ENCODE measurements at regions not wholly inside any gene's neighbourhood (a gene's known extent, or its start where the extent isn't known, plus 50 kb on each side); places are given as distances from the start of the nearest gene placed in this dataset.

DNA sequence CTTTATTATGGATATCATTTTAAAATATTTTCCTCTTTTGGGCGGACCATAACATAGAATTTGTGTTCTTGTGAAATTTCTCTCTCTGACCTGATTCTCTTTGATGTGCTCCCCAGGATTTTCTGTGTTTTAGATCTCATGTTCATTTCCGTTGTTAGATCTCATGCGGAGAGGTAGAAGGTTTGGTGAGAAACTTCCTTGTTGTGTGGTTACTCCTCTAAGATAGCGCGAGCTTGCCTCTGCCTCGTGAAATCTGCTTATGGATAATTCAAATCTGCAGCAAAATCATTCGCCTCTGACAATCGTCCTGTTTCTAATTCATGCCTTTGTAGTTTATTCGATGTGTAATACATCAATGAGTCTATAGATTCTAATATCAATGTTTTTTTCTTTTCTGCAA, 580.4 kb downstream of the USP25 start:
- Mint-ChIP-seq H3K4me1 (ENCODE audit: low read depth) (peaks cover 3% of the 10 kb centered on the region), H3K27ac (no peak overlapping the region), H3K4me3 (no peak overlapping the region), H3K27me3 (no peaks in the 10 kb centered on the region), H3K9me3 (ENCODE audit: low read depth) (no peaks in the 10 kb centered on the region), H3K36me3 (no peaks in the 10 kb centered on the region)

DNA sequence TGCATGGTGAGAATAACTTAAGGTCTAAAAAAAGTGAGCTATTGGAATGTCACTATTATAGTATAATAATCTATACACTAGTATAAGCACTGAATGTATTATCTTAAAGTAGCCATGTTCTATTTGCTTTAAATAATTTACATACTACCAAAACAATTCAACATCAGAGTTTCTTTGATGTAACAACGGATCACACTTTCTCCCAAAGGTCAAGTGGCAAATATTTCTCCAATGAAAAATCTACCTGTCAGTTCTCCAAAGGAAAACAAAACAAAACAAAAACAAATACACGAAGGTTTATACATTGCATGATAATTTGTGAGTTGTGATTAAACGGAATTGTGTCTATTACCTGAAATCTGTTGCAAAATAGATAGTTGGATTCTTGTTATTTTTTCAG, 581.4 kb downstream of the USP25 start:
- Mint-ChIP-seq H3K36me3 (no peaks in the 10 kb centered on the region), H3K27ac (no peak overlapping the region), H3K4me3 (no peak overlapping the region), H3K27me3 (no peaks in the 10 kb centered on the region), H3K9me3 (ENCODE audit: low read depth) (no peaks in the 10 kb centered on the region), H3K4me1 (ENCODE audit: low read depth) (peaks cover 3% of the 10 kb centered on the region)

DNA sequence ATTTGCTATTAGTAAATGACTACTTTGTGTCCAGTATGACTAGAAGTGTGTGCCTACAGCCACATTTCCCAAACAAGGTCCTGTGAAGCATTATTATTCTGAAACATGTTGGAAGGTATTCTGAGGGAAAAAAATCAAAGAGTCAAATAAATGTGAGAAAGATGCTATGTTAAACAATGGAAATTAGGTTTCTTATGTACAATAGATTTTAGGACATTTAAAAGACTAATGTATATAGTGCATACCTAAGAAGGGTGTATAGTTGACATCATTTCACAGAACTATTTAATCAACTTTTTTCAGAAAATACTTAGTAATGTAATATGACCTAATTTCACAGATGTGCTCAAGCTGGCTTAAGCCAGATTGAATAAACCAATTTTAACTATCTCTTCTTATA, 582.5 kb downstream of the USP25 start:
- Mint-ChIP-seq H3K4me1 (ENCODE audit: low read depth) (peaks cover 3% of the 10 kb centered on the region), H3K27ac (no peak overlapping the region), H3K9me3 (ENCODE audit: low read depth) (no peaks in the 10 kb centered on the region), H3K4me3 (no peak overlapping the region), H3K36me3 (no peaks in the 10 kb centered on the region), H3K27me3 (no peaks in the 10 kb centered on the region)

DNA sequence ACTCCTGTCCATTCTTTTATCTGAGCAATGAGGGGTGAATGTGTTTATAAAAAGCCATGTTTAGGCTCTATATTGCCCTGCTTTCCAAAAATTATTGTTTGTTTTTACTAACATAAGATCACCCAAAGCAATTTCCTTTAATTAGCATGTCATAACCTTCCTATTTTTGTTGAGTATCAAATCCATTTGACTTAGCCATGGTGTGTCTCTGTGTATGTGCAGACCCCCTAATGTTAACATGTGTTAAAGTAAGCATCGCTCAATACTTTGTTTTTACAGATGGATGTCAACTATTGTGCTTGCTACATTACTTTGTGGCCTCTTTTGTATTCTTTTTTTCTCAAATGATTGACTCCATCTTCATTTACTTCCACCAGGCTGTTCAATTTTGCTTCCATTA, 585.4 kb downstream of the USP25 start:
- Mint-ChIP-seq H3K36me3 (no peaks in the 10 kb centered on the region), H3K4me3 (no peak overlapping the region), H3K4me1 (ENCODE audit: low read depth) (peaks cover 1% of the 10 kb centered on the region), H3K27me3 (no peaks in the 10 kb centered on the region), H3K9me3 (ENCODE audit: low read depth) (no peaks in the 10 kb centered on the region), H3K27ac (no peak overlapping the region)

DNA sequence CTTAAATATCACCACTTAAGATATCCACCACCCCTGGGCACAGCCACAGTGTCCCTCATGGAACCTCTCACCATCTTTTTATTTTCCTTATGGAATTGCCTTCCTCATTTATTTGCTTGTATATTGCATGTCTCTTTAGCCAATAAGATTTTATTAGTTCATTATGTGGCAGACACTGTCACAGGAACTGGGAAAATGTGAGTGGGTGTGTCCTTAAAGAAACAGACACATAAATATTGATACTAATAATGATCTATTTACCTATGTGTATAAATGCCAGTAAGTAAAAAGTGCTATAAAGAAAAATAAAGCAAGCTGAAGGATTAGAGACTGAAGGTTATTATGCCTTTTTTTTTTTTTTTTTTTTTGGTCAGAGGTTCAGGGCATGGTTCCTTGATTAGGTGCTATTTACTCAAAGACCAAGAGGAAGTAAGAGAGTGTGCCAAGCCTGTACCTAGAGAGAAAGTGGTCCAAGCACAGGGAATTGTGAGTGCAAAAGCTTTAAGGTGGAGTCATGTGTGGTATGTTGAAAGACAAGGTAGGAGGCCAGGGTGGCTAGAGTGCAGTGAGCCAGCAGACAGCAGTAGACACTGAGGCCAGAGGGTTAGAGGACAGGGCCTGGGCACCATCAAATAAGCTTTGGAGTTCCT, 589.0 kb downstream of the USP25 start:
- no peaks in the 10 kb centered on the region for H3K4me1 Mint-ChIP-seq (ENCODE audit: low read depth)
- no peaks in the 10 kb centered on the region for H3K9me3 Mint-ChIP-seq (ENCODE audit: low read depth)
- no peaks in the 10 kb centered on the region for H3K27me3 Mint-ChIP-seq
- H3K4me3 Mint-ChIP-seq, result no peak overlapping the region
- H3K36me3 Mint-ChIP-seq, result no peaks in the 10 kb centered on the region
- H3K27ac Mint-ChIP-seq, result no peak overlapping the region

DNA sequence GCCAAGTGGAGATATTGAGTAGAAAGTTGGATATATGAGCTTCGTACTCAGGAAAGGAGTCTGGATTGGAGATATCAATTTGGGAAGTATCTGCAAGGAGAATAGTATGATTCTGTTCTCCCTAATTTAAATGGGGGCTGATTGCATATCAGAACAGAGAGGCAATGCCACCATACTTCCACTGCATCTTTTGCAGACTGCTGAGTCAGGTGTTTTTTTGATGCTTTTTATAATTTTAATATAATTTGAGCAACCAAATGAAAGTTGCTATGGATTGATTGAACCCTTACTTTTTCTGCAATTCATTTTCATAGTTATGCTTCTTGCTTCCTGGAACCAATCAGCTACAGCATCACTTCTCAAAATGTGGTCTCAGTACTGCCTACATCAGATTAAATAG, 590.3 kb downstream of the USP25 start:
- Mint-ChIP-seq H3K4me1 (ENCODE audit: low read depth) (no peaks in the 10 kb centered on the region), H3K4me3 (no peak overlapping the region), H3K9me3 (ENCODE audit: low read depth) (no peaks in the 10 kb centered on the region), H3K36me3 (no peaks in the 10 kb centered on the region), H3K27me3 (no peaks in the 10 kb centered on the region), H3K27ac (no peak overlapping the region)

DNA sequence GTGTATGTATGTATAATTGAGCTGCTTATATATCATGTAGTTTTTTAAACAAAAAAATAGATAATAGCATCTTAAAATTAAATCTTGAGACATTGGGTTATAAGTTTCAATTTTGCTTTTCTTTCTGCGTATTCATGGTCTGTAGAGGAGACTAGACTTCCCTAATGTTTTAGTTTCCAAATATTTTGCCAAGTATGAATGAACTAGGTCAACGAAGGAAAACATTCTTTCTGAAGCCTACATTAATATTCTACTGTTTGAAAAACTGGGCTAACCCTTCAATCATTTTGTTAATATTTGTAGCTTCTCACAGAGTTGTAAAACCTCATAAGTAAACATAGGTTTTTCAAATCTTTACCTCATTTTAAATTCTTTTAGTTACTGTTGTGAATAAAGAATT, 592.7 kb downstream of the USP25 start:
- Mint-ChIP-seq H3K27me3 (no peaks in the 10 kb centered on the region), H3K4me3 (no peak overlapping the region), H3K9me3 (ENCODE audit: low read depth) (no peaks in the 10 kb centered on the region), H3K27ac (no peak overlapping the region), H3K4me1 (ENCODE audit: low read depth) (no peaks in the 10 kb centered on the region), H3K36me3 (no peaks in the 10 kb centered on the region)

DNA sequence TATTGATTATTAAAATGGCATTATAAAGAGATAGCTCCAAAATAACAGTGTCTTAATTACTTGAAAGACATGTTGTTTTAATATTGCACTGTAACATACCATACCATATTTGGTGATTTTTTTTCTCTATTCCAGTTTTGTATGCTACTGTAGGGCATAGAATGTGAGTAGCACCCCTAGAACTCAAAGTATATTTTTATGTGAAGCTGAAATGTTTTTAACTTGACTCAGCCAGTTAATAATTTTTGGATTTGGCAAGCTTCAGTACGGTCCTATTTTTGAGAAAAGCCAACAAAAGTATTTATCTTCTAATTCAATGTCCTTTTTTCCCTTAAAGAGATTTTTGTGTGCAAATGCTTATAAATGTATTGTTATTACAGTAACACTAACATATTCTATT, 593.8 kb downstream of the USP25 start:
- Mint-ChIP-seq H3K36me3 (no peaks in the 10 kb centered on the region), H3K27ac (no peak overlapping the region), H3K9me3 (ENCODE audit: low read depth) (no peaks in the 10 kb centered on the region), H3K4me1 (ENCODE audit: low read depth) (no peaks in the 10 kb centered on the region), H3K27me3 (no peaks in the 10 kb centered on the region), H3K4me3 (no peak overlapping the region)

DNA sequence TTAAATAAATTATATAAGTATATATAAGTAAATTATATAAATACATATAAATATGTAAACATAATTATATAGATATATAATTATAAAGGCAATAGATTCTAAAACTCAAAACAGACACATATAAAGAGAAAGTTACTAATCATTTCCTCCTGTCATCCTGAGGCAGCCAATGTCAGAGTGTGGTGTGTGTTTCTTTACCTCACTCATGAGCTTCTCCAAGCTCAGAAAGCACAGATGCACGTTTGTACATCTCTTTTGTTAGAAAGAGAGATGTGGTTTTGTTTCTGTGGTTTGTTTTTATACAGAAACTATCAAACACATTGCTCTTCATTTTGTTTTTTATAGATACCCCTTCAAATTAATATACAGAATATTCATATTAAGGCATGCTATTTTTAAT, 594.8 kb downstream of the USP25 start:
- Mint-ChIP-seq H3K9me3 (ENCODE audit: low read depth) (no peaks in the 10 kb centered on the region), H3K27ac (no peak overlapping the region), H3K27me3 (no peaks in the 10 kb centered on the region), H3K36me3 (no peaks in the 10 kb centered on the region), H3K4me3 (no peak overlapping the region), H3K4me1 (ENCODE audit: low read depth) (no peaks in the 10 kb centered on the region)

DNA sequence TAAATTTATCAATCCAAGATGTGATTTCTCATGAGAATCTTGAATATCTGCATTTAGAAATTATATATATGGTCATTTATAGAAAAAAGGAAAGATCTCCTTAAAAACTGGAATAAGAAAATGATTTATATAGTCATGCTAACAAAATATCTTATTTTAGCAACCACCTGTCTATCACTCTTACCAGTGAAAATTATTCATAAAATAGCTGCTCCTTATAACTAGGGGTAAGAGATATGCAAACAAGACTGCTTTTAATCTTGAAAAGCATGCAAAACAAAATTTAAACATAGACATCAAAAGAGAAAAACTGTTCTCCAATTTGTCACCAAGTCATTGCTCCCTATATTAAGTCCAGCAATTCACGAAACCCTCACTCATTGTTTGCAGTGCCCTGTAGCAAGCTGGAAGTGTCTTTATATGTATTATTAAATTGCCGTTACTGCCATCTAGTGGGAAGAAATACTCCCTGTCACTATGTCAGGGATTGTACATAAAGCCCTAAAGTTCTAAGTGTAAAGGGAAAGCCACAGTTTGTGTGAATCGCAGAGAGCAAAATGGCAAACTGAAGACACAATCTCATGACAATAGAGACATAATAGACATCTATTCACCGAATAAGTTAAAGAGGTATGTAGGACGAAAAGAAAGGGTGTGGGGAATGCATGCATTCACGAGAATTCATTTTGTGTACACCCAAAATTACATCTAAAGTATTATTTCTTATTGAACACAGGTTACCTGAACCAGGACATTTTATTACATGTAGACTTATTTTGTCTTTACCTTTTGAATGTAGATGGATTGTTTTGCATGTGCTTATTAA, 600.5 kb downstream of the USP25 start:
- no peak overlapping the region for H3K4me3 Mint-ChIP-seq
- no peaks in the 10 kb centered on the region for H3K4me1 Mint-ChIP-seq (ENCODE audit: low read depth)
- H3K27me3 Mint-ChIP-seq, result no peaks in the 10 kb centered on the region
- H3K27ac Mint-ChIP-seq, result no peak overlapping the region
- H3K36me3 Mint-ChIP-seq, result no peaks in the 10 kb centered on the region
- H3K9me3 Mint-ChIP-seq (ENCODE audit: low read depth), result no peaks in the 10 kb centered on the region

DNA sequence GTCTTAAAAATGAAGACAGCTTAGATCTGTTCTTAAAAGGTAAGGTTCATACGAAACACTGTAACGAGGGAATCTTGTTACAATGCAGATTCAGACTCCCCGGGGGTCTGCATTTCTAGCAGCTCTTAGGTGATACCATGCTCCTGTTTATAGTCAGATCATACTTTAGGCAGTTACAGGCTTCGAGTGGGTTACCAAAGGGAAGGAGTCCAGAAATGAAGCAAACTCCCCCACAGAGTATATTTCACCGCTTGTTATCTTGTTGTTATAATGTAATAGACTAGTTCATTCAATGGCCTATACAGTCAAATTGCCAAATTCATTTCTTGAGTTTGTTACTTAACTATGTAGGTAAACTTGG, 601.1 kb downstream of the USP25 start:
- no peak overlapping the region for H3K27ac Mint-ChIP-seq
- H3K36me3 Mint-ChIP-seq, result no peaks in the 10 kb centered on the region
- H3K4me1 Mint-ChIP-seq (ENCODE audit: low read depth), result no peaks in the 10 kb centered on the region
- no peaks in the 10 kb centered on the region for H3K27me3 Mint-ChIP-seq
- no peak overlapping the region for H3K4me3 Mint-ChIP-seq
- H3K9me3 Mint-ChIP-seq (ENCODE audit: low read depth), result no peaks in the 10 kb centered on the region

DNA sequence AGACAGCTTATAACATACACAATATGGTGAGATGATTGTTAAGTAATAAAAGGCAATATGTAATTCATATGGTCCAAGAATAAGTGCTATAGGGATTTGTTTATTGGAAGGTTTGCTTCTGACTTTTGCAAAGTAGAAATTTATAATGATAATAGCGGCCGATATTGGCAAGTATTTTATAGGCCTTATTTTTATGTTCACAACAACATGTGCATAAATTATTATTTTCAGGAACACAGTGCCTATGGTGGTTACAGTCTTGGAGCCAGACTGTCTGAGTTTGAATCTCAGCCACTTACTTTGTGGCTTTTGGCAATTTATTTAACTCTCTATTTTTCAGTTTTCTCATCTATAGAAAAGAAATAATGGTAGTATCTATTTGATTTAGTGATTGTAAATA, 607.5 kb downstream of the USP25 start:
- Mint-ChIP-seq H3K4me1 (ENCODE audit: low read depth) (no peaks in the 10 kb centered on the region), H3K36me3 (no peaks in the 10 kb centered on the region), H3K27ac (no peak overlapping the region), H3K9me3 (ENCODE audit: low read depth) (no peaks in the 10 kb centered on the region), H3K27me3 (no peaks in the 10 kb centered on the region), H3K4me3 (no peak overlapping the region)

DNA sequence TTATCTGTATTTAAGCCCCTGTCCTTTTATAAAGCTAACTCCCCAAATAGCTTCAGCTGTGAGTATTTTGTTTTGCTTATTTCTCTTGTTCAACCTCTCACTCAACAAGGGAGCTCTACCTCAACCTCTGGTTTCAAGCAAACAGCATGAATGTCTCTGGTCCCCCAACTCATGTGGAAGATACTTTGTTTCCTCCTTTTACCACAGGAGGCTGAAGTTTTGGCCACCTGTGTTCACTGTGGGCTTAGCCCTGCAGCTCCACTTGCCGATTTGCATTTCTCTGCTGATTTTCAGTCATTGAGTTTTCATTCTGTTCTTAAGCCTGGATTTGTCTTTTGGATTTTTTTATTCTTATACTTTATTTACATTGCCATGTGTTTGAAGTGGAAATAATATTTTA, 613.1 kb downstream of the USP25 start:
- H3K4me3 Mint-ChIP-seq, result no peak overlapping the region
- no peaks in the 10 kb centered on the region for H3K27me3 Mint-ChIP-seq
- no peaks in the 10 kb centered on the region for H3K36me3 Mint-ChIP-seq
- no peak overlapping the region for H3K27ac Mint-ChIP-seq
- no peaks in the 10 kb centered on the region for H3K9me3 Mint-ChIP-seq (ENCODE audit: low read depth)
- no peaks in the 10 kb centered on the region for H3K4me1 Mint-ChIP-seq (ENCODE audit: low read depth)

DNA sequence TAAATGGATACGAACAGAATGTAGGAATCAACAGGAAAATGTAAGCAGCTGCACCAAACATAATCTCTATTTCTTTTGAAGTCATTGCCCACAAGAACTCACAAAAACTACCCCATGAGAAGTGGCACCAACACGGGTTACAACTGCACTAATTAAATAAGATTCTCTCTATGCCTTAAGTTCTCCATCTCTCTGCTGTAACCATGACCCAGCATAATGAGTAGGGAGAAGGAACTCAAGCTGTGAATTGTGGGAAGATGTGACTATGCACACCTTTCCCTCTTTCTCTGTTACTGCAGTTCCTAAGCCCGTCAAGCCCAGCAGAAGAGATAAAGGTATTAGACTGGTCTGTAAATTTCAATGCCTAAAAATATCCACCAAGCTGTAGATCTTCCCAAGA, 614.0 kb downstream of the USP25 start:
- Mint-ChIP-seq H3K9me3 (ENCODE audit: low read depth) (no peaks in the 10 kb centered on the region), H3K4me1 (ENCODE audit: low read depth) (no peaks in the 10 kb centered on the region), H3K27me3 (no peaks in the 10 kb centered on the region), H3K36me3 (no peaks in the 10 kb centered on the region), H3K4me3 (no peak overlapping the region), H3K27ac (no peak overlapping the region)

DNA sequence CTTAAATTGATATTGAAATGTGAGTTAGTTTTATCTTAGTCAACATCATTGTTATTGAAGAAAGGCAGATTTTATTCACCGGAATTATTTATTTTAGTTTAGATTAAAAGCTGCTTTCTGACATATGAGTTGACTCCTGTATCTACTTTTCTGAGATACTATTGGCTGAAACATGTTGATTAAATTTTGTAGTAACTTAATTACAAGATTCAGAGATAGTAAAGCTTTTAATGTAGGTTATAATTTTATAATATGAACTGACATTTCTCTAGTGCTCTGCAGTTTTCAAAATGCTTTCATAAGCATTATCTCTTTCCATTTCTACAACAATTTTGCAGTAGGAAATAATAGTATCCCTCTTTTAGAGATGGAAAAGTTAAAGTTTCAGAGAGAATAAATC, 616.0 kb downstream of the USP25 start:
- H3K27ac Mint-ChIP-seq, result no peak overlapping the region
- no peaks in the 10 kb centered on the region for H3K27me3 Mint-ChIP-seq
- H3K9me3 Mint-ChIP-seq (ENCODE audit: low read depth), result no peaks in the 10 kb centered on the region
- H3K4me3 Mint-ChIP-seq, result no peak overlapping the region
- H3K36me3 Mint-ChIP-seq, result no peaks in the 10 kb centered on the region
- H3K4me1 Mint-ChIP-seq (ENCODE audit: low read depth), result no peaks in the 10 kb centered on the region

DNA sequence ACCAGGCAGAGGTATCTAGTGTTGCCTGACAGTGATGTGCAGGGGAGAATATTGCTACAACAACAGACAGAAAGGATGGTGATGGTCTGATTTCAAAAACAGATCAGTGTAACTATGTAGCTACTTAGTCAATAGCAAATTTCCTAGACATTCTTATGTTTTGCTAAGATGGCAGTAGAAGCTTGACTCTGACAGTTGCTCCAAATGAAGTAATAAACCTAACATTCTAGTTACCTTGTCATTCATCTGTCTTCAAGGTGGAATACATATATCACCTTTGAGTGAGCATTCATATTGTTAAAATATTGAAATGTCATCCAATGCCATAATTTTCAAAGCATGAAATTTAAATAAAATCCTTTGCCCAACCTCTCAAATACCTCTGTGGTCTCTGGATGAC, 617.4 kb downstream of the USP25 start:
- no peak overlapping the region for H3K4me3 Mint-ChIP-seq
- H3K9me3 Mint-ChIP-seq (ENCODE audit: low read depth), result no peaks in the 10 kb centered on the region
- H3K27me3 Mint-ChIP-seq, result no peaks in the 10 kb centered on the region
- no peak overlapping the region for H3K27ac Mint-ChIP-seq
- no peaks in the 10 kb centered on the region for H3K4me1 Mint-ChIP-seq (ENCODE audit: low read depth)
- no peaks in the 10 kb centered on the region for H3K36me3 Mint-ChIP-seq

All from activated naive CD8-positive, alpha-beta T cell (primary cell).